ENCODE measurements at regions not wholly inside any gene's neighbourhood (a gene's known extent, or its start where the extent isn't known, plus 50 kb on each side); places are given as distances from the start of the nearest gene placed in this dataset.

DNA sequence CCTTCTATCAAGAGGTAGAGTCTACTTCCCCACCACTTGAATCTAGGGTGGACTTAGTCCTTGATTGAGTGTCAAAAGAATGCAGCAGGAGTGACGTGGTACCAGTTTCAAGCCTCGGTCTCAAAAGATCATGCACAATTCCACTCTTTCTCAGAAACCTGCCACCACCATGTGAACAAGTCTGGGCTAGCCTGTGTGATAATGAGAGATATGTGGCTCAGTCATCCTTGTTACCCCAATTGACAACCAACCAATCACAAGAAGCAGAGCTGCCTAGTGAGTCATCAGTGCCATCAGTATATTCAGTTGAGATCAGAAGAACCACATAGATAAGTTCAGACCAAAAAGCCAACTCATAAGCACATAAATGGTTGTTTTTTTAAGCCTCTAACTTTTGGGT lies 374.5 kb downstream of the IL20RB start:
- TF ChIP-seq, protein P1, sequence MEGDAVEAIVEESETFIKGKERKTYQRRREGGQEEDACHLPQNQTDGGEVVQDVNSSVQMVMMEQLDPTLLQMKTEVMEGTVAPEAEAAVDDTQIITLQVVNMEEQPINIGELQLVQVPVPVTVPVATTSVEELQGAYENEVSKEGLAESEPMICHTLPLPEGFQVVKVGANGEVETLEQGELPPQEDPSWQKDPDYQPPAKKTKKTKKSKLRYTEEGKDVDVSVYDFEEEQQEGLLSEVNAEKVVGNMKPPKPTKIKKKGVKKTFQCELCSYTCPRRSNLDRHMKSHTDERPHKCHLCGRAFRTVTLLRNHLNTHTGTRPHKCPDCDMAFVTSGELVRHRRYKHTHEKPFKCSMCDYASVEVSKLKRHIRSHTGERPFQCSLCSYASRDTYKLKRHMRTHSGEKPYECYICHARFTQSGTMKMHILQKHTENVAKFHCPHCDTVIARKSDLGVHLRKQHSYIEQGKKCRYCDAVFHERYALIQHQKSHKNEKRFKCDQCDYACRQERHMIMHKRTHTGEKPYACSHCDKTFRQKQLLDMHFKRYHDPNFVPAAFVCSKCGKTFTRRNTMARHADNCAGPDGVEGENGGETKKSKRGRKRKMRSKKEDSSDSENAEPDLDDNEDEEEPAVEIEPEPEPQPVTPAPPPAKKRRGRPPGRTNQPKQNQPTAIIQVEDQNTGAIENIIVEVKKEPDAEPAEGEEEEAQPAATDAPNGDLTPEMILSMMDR (IDR thresholded peaks at IDR 0.05): no peak
- TF ChIP-seq NR1H2 (CRISPR knock-in tag; IDR thresholded peaks at IDR 0.05): no peak
- TF ChIP-seq FOXK1 (CRISPR knock-in tag; IDR thresholded peaks at IDR 0.05): no peak
- TF ChIP-seq ETV6 (CRISPR knock-in tag; IDR thresholded peaks at IDR 0.05): no peak
- TF ChIP-seq, protein P2, sequence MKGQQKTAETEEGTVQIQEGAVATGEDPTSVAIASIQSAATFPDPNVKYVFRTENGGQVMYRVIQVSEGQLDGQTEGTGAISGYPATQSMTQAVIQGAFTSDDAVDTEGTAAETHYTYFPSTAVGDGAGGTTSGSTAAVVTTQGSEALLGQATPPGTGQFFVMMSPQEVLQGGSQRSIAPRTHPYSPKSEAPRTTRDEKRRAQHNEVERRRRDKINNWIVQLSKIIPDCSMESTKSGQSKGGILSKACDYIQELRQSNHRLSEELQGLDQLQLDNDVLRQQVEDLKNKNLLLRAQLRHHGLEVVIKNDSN (CRISPR knock-in tag; IDR thresholded peaks at IDR 0.05): no peak

Measured in WTC11 (cell line).